GM12892 (cell line): ENCODE measurements at regions not wholly inside any gene's neighbourhood (a gene's known extent, or its start where the extent isn't known, plus 50 kb on each side); places are given as distances from the start of the nearest gene placed in this dataset.

Source experiments
- POLR2A ChIP-seq: IDR thresholded peaks from 2 replicates; pipeline ENCODE4 v1.6.1; 2011; ENCODE audit warnings: low read depth, low read length, control low read depth
- POLR2AphosphoS5 ChIP-seq: IDR thresholded peaks from 2 replicates; pipeline ENCODE4 v1.6.1; 2011; ENCODE audit warnings: low read depth, low read length, control low read depth
- TAF1 ChIP-seq: IDR thresholded peaks from 2 replicates; pipeline ENCODE4 v1.6.1; 2011; ENCODE audit warnings: low read depth, mild to moderate bottlenecking, control low read depth, low read length, borderline replicate concordance

- TF ChIP-seq POLR2A (no peak), POLR2AphosphoS5 (no peak), TAF1 (no peak)
Measured at GRCh38 chr2:3958465-3958864, 255.1 kb downstream of the DCDC2C start.
